Endothelial cell of umbilical vein (primary cell): ENCODE measurements at regions not wholly inside any gene's neighbourhood (a gene's known extent, or its start where the extent isn't known, plus 50 kb on each side); places are given as distances from the start of the nearest gene placed in this dataset. TPM values are rescaled to one million over a fixed set of nuclear protein-coding genes. Genes with fewer than 3 reads are reported as not detected.

ENCODE experiments used
- BruUV-seq: library from RNA; stranded (reverse); fragments of 400-500 nt; replicated peaks from 2 replicates; lab custom pipeline; 2021; lab: Mats Ljungman, UMichigan
- CTCF ChIA-PET: fragments of 300-600, 350-600 bp; sonication (Branson Sonifier 250); formaldehyde crosslinking; loops from one replicate; lab custom pipeline; 2021; ENCODE audit warnings: antibody characterized with exemption, inconsistent platforms; lab: Charles Lee
- POLR2A ChIA-PET: fragments of 300-600, 350-600 bp; sonication (Branson Sonifier 250); formaldehyde crosslinking; loops from one replicate; lab custom pipeline; 2021; ENCODE audit warnings: antibody characterized with exemption, inconsistent platforms; lab: Charles Lee
- DNase-seq: peaks from one replicate; pipeline ENCODE4 v3.0.0-alpha.2; 2011; ENCODE audit warnings: low read depth, low spot score
- FAIRE-seq: peaks from 2 replicates; lab custom pipeline; 2011; peaks lifted over from hg19 to GRCh38; lab: Jason Lieb, UNC
- H2AFZ ChIP-seq: 2 replicates; pipeline ENCODE4 v1.6.0; 2012; ENCODE audit warnings: low read depth, low read length, control low read depth, inconsistent platforms
- H3K27ac ChIP-seq: 2 replicates; pipeline ENCODE4 v1.5.1; 2011; ENCODE audit warnings: low read depth, mild to moderate bottlenecking, control low read depth, low read length, moderate library complexity; ENCODE audit not compliant: insufficient read depth
- H3K27me3 ChIP-seq, 2 experiments: 2 replicates each; pipeline versions ENCODE4 v1.6.0 to v1.6.1; 2011; ENCODE audit warnings: low read length in 2 of 2, mixed read lengths in 1 of 2; ENCODE audit not compliant: control insufficient read depth in 2 of 2, insufficient read depth in 2 of 2
- H3K36me3 ChIP-seq, 2 experiments: 2 replicates in 1 of 2; 3 replicates in 1 of 2; pipeline ENCODE4 v1.5.1; 2011; ENCODE audit warnings: low read length in 2 of 2, mild to moderate bottlenecking in 1 of 2, moderate library complexity in 1 of 2; ENCODE audit not compliant: control insufficient read depth in 2 of 2, insufficient read depth in 2 of 2; ENCODE audit errors: extremely low read depth in 1 of 2
- H3K4me1 ChIP-seq: 3 replicates; pipeline ENCODE4 v1.5.1; 2011; ENCODE audit warnings: mild to moderate bottlenecking, low read length; ENCODE audit not compliant: control insufficient read depth, insufficient read depth; ENCODE audit errors: extremely low read depth
- H3K4me2 ChIP-seq: 2 replicates; pipeline ENCODE4 v1.6.1; 2011; ENCODE audit warnings: low read length, control low read depth, mixed read lengths; ENCODE audit not compliant: insufficient read depth
- H3K4me3 ChIP-seq, 3 experiments: fragments of 200-600 bp in 1 of 3; sonication (generic), shearing (Covaris generic) in 1 of 3; replicated peaks in 1 of 3; 2 replicates each; pipeline ENCODE4 v1.5.1; 2011 to 2016; ENCODE audit warnings: control low read depth in 3 of 3, low read length in 3 of 3, mild to moderate bottlenecking in 2 of 3, inconsistent platforms in 1 of 3, low read depth in 1 of 3, moderate library complexity in 1 of 3; ENCODE audit not compliant: insufficient read depth in 1 of 3
- H3K79me2 ChIP-seq: 2 replicates; pipeline ENCODE4 v1.6.0; 2012; ENCODE audit warnings: low read length, inconsistent platforms; ENCODE audit not compliant: control insufficient read depth, insufficient read depth
- H3K9ac ChIP-seq: replicated peaks from 2 replicates; pipeline ENCODE3; 2011; ENCODE audit warnings: low read length, control low read depth; ENCODE audit not compliant: insufficient read depth; ENCODE audit errors: extremely low read depth
- H3K9me1 ChIP-seq: replicated peaks from 3 replicates; pipeline ENCODE4 v1.6.0; 2011; ENCODE audit warnings: mild to moderate bottlenecking, low read length; ENCODE audit not compliant: control insufficient read depth, insufficient read depth; ENCODE audit errors: extremely low read depth
- H3K9me3 ChIP-seq: replicated peaks from 2 replicates; pipeline ENCODE4 v1.5.1; 2012; ENCODE audit warnings: low read length, inconsistent platforms; ENCODE audit not compliant: control insufficient read depth, insufficient read depth
- H4K20me1 ChIP-seq: replicated peaks from 2 replicates; pipeline ENCODE3; 2011; ENCODE audit warnings: mild to moderate bottlenecking, low read length; ENCODE audit not compliant: control insufficient read depth, insufficient read depth; ENCODE audit errors: extremely low read depth
- CTCF ChIP-seq, 2 donors: IDR thresholded peaks; 1 replicate in 1 of 2; 2 replicates in 1 of 2; pipeline ENCODE4 v1.5.1; 2011; ENCODE audit warnings: low read length in 2 of 2, mild to moderate bottlenecking in 2 of 2, moderate library complexity in 2 of 2, control low read depth in 1 of 2, inconsistent platforms in 1 of 2, low read depth in 1 of 2; ENCODE audit not compliant: insufficient read depth in 1 of 2; ENCODE audit errors: extremely low read depth in 1 of 2
- EZH2 ChIP-seq: IDR thresholded peaks from 2 replicates; pipeline ENCODE4 v1.6.1; 2012; ENCODE audit warnings: borderline replicate concordance, low read depth, mild to moderate bottlenecking, moderate library complexity, low read length, inconsistent platforms; ENCODE audit not compliant: severe bottlenecking
- FOS ChIP-seq: IDR thresholded peaks from 2 replicates; pipeline ENCODE4 v1.6.1; 2011; ENCODE audit warnings: mild to moderate bottlenecking, low read length, moderate library complexity, borderline replicate concordance; ENCODE audit not compliant: insufficient read depth
- GATA2 ChIP-seq: IDR thresholded peaks from 2 replicates; pipeline ENCODE4 v1.7.0; 2011; ENCODE audit warnings: low read depth, mild to moderate bottlenecking, moderate library complexity, mixed read lengths, low read length; ENCODE audit not compliant: insufficient read length, insufficient read depth
- JUN ChIP-seq: IDR thresholded peaks from 2 replicates; pipeline ENCODE4 v1.6.1; 2011; ENCODE audit warnings: borderline replicate concordance, low read depth; ENCODE audit not compliant: insufficient read length, insufficient read depth
- MAX ChIP-seq: IDR thresholded peaks from 2 replicates; pipeline ENCODE4 v1.6.1; 2011; ENCODE audit not compliant: insufficient read depth, insufficient read length
- MYC ChIP-seq: IDR thresholded peaks from one replicate; pipeline ENCODE4 v1.6.1; 2011; ENCODE audit warnings: mild to moderate bottlenecking, low read depth, low read length
- POLR2A ChIP-seq: IDR thresholded peaks from 2 replicates; pipeline ENCODE4 v1.6.1; 2012; ENCODE audit warnings: low read depth, mild to moderate bottlenecking, control low read depth, low read length
- POLR2AphosphoS5 ChIP-seq: IDR thresholded peaks from 2 replicates; pipeline ENCODE4 v1.6.1; 2012; ENCODE audit warnings: low read depth, mild to moderate bottlenecking, control low read depth, low read length, moderate library complexity; ENCODE audit not compliant: insufficient read depth
- dilution Hi-C: fragments of 300-500 bp; cut with MboI; formaldehyde crosslinking; loops from one replicate; pipeline ENCODE4 v1.15.0; 2019; ENCODE audit warnings: low sequenced_read_pairs; ENCODE audit not compliant: extremely low pct_ligation_motif_present
- intact Hi-C: fragments of 100-400 bp; cut with micrococcal nuclease; formaldehyde crosslinking; loops from one replicate; pipeline ENCODE4 v1.10.0; 2022
- small RNA-seq: library from RNA; depleted of rRNA; stranded (forward); fragments of <200 nt; gene quantifications from one replicate; pipeline ENCODE3, GENCODE V24; 2012; ENCODE audit warnings: low replicate concordance, low read depth; ENCODE audit not compliant: insufficient read depth, insufficient read length

- Histone ChIP-seq H3K79me2 (no peaks in the 10 kb centered on the region), H3K36me3 (no peaks in the 10 kb centered on the region), H3K9me3 (peaks cover 2% of the 10 kb centered on the region), H4K20me1 (no peaks in the 10 kb centered on the region), H3K9ac (no peak overlapping the region), H2AFZ (no peak overlapping the region), H3K9me1 (no peaks in the 10 kb centered on the region), H3K4me1 (no peaks in the 10 kb centered on the region), H3K27me3 (no peaks in the 10 kb centered on the region), H3K27ac (no peak overlapping the region), H3K4me2 (no peak overlapping the region), H3K4me3 (no peak overlapping the region)
- no peak for TF ChIP-seq GATA2
- TF ChIP-seq JUN: no peak
- TF ChIP-seq POLR2AphosphoS5: no peak
- no peak for TF ChIP-seq POLR2A
- TF ChIP-seq CTCF (IDR thresholded peaks at IDR 0.05; ENCODE audit: extremely low read depth in 1 of 2, insufficient read depth in 1 of 2, low read depth in 1 of 2, low read length in 2 of 2): no peak
- no peak for TF ChIP-seq EZH2
- no peak for TF ChIP-seq MAX
- TF ChIP-seq MYC: no peak
- no peak for TF ChIP-seq FOS
- ChIA-PET POLR2A (no interaction called here), CTCF (no interaction called here)
- intact Hi-C loops: no loop called here
- FAIRE-seq (no peak), DNase-seq (no peak)
- BruUV-seq: no TSS peak
- dilution Hi-C loops: no loop called here
These were observed 51.5 kb upstream of the PTPRT start for GRCh38 chr20:43241057-43241702.

Small RNA genes in the stretch of these regions (small RNA-seq; reads per million reads assigned to genes)
- not detected for gene RF00426
